Dendritic cell treated with granulocyte-macrophage colony-stimulating factor and Interleukin-4, amounts not matched to agents 40 ng/mL and 50 ng/mL, for 4 days (primary cell): ENCODE measurements at regions not wholly inside any gene's neighbourhood (a gene's known extent, or its start where the extent isn't known, plus 50 kb on each side); places are given as distances from the start of the nearest gene placed in this dataset.

Experiments used
- H3K27ac Mint-ChIP-seq: one replicate; pipeline ENCODE4 v1.8.0; 2022; ENCODE audit warnings: mild to moderate bottlenecking, mixed read lengths
- H3K27me3 Mint-ChIP-seq: one replicate; pipeline ENCODE4 v1.8.0; 2022; ENCODE audit warnings: mild to moderate bottlenecking, mixed read lengths
- H3K36me3 Mint-ChIP-seq: one replicate; pipeline ENCODE4 v1.8.0; 2022; ENCODE audit warnings: low read depth, mixed read lengths
- H3K4me1 Mint-ChIP-seq: one replicate; pipeline ENCODE4 v1.8.0; 2022; ENCODE audit warnings: low read depth, mixed read lengths
- H3K4me3 Mint-ChIP-seq: one replicate; pipeline ENCODE4 v1.8.0; 2022; ENCODE audit warnings: mild to moderate bottlenecking, moderate library complexity, mixed read lengths
- H3K9me3 Mint-ChIP-seq: one replicate; pipeline ENCODE4 v1.8.0; 2022; ENCODE audit warnings: mixed read lengths
- intact Hi-C: fragments of 100-400 bp; cut with micrococcal nuclease; formaldehyde crosslinking; loops from one replicate; pipeline ENCODE4 v1.15.0; 2022

DNA sequence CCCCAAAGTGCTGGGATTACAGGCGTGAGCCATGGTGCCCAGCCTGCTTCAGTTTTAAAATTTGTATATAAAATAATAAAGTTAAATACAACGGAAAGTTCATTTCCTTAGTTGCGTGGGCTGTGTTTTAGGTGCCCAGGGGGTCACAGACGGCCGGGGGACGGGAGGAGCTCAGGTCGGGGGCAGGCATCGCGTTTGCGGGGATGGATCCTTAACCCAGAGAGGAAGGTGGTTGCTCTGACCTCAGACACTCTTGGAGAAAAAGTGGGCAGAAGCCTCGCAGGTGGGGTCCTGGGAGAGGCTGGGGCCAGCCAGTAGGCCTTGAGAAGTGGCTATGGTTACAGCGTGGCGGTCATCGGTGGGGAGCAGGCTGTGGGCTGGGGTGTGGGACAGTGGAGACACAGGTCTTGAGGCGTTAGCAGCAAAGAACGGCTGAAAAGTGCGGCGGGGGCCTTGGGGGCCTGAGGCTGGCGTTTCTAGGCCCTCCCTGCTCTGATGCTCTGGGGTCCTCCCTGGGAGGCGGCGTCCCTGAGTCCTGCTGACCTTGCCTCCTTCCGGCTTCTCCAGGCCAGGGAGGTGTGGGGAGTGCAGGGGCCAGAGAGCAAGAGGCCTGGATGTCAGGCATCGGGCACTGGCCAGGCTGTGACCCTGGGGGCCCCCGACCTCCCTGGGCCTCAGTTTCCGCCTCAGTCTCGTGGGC lies 54.4 kb downstream of the UNCX start:
- Mint-ChIP-seq H3K4me1 (peaks cover 5% of the 10 kb centered on the region), H3K36me3 (no peaks in the 10 kb centered on the region), H3K27me3 (peaks cover 42% of the 10 kb centered on the region), H3K4me3 (no peak overlapping the region), H3K27ac (no peak overlapping the region), H3K9me3 (no peaks in the 10 kb centered on the region)
- intact Hi-C loops: no loop called here

DNA sequence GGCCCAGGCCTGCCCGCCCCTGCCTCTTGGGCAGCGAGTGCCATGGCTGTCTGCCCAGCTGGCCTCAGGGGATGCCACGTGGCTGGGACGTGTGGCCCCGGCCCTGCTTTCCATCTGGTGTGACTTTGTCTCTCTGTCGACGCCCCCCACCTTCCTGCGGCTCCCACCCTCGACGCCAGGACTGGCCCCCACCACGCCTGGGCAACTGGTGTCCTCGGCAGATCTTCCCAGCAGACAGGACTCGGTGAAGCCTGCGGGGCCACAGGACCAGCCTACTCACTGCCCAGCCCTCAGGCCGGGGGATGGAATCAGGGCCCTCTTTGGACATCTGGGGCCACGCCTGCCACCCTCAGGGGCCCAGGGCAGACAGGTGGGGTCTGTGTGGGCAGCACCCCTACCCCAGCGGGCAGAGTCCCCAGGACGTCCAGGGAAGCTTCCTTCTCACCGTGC lies 55.1 kb downstream of the UNCX start:
- H3K36me3 Mint-ChIP-seq: no peaks in the 10 kb centered on the region
- peaks cover 47% of the 10 kb centered on the region for H3K27me3 Mint-ChIP-seq
- H3K4me1 Mint-ChIP-seq: peaks cover 5% of the 10 kb centered on the region
- intact Hi-C loops: no loop called here
- no peaks in the 10 kb centered on the region for H3K9me3 Mint-ChIP-seq
- H3K27ac Mint-ChIP-seq: no peak overlapping the region
- no peak overlapping the region for H3K4me3 Mint-ChIP-seq

DNA sequence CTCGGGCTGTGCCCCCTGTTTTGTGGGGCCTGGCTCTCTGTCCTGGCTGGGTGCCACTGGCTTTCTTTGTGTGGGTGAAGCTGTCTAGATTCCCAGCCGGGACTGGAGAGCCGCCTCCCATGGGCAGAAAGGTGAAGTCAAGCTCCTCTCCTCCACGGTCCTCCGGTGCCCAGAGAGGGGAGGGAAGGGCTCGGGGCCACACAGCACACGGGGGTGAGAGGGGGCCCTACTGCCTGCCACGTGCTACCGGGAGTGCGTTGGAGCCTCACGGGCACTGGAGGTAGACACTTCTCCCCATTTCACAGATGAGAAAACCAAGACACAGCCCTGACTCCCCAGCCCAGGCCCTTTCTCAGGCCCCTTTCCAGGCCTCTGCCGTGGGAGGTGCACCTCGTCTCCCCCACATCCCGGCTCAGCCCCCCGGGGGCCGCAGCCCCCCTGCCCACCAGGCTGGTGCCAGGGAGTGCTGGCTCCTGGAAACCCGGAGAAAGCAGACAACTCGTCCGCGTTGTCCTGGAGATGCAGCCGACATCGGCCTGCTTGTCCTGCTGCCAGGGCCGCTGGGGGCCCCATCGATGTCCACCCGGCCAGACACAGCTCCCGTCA lies 55.8 kb downstream of the UNCX start:
- no peak overlapping the region for H3K4me3 Mint-ChIP-seq
- peaks cover 5% of the 10 kb centered on the region for H3K4me1 Mint-ChIP-seq
- intact Hi-C loops: no loop called here
- no peak overlapping the region for H3K27ac Mint-ChIP-seq
- peaks cover 49% of the 10 kb centered on the region for H3K27me3 Mint-ChIP-seq
- H3K9me3 Mint-ChIP-seq: no peaks in the 10 kb centered on the region
- H3K36me3 Mint-ChIP-seq: no peaks in the 10 kb centered on the region

DNA sequence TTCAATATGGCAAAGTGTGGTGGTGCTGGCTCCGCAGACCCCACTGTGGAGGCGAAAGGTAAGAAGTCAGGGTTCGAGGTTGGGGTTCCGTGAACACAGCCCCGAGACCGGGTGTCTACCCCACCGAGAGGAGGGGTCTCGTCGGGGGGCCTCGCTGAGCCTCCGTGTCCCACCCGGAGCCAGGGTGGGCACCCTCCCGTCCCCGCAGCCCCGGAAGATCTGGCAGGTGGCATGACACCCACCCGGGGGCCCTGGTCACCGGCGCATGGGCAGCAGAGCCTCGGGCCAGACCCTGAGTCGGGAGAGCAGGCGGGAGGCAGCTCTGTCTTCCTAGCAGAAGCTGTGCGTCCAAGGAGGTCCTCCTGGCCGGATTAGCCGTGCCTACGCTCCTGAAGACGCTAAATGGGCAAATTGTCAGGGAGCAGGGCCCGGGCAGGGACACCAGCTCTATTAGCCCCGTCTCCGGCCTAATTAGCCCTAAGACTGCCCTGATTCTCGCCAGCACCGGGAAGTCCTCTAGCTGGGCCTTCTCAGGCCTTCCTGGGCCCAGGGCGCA lies 56.4 kb downstream of the UNCX start:
- intact Hi-C loops: no loop called here
- Mint-ChIP-seq H3K27ac (no peak overlapping the region), H3K36me3 (no peaks in the 10 kb centered on the region), H3K27me3 (peaks cover 48% of the 10 kb centered on the region), H3K4me3 (no peak overlapping the region), H3K9me3 (no peaks in the 10 kb centered on the region), H3K4me1 (peaks cover 5% of the 10 kb centered on the region)

DNA sequence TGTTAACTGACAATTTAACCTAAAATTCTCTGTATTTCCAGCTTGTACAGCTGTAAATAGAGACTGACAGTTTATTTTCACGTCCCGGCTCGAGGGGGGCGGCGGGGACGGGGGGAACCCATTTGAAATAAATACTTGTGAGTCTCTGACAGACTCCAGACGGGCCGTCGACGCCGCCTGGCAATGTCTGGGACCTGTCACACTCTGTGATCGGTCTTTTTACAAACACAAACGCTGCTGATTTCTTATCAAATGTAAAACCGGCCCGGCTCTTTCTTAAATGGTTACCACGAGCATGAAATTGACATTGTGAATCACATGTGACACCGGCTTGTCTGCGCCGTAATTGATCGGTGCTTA lies 57.0 kb downstream of the UNCX start:
- intact Hi-C loops: no loop called here

DNA sequence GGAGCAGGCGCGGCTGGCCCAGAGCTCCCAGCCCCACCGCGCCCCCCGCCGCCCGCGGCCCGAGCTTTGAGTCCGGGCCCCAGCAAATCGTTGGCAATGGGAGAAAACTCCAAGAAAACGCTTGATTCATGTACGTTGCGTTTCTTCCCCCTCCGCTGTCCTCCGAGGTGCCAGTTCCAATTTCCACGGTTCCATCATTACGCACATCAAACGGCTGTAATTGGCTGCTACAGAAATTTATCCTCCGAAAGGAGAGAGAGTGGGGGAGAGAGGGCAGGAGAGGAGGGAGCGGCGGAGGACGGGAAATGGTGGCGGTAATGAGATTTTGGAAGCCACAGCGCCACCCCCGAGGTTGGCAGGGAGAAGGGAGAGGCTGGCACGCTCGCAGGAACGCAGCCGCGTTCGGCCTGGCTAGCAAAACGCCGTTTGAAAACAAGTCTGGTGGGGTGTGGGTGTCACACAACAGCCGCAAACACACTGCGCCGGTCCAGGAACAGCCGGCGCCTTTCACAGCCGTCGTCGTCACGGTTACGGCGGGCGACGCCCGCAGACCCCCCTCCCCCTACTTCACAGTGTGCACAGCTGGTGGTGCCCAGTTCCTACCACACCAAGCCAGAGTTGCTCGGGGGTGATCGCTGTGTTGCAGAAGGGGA lies 57.5 kb downstream of the UNCX start:
- Mint-ChIP-seq H3K27me3 (peaks cover 48% of the 10 kb centered on the region), H3K4me1 (peaks cover 5% of the 10 kb centered on the region), H3K4me3 (peak overlapping the region; percentile 13), H3K27ac (no peak overlapping the region), H3K36me3 (no peaks in the 10 kb centered on the region), H3K9me3 (no peaks in the 10 kb centered on the region)
- intact Hi-C loops: no loop called here

More for the DNA sequence above, 57.0 kb downstream of the UNCX start:
- H3K27me3 Mint-ChIP-seq: peaks cover 48% of the 10 kb centered on the region
- H3K4me1 Mint-ChIP-seq: peaks cover 5% of the 10 kb centered on the region
- no peaks in the 10 kb centered on the region for H3K9me3 Mint-ChIP-seq
- H3K36me3 Mint-ChIP-seq: no peaks in the 10 kb centered on the region
- no peak overlapping the region for H3K27ac Mint-ChIP-seq
- H3K4me3 Mint-ChIP-seq: no peak overlapping the region

DNA sequence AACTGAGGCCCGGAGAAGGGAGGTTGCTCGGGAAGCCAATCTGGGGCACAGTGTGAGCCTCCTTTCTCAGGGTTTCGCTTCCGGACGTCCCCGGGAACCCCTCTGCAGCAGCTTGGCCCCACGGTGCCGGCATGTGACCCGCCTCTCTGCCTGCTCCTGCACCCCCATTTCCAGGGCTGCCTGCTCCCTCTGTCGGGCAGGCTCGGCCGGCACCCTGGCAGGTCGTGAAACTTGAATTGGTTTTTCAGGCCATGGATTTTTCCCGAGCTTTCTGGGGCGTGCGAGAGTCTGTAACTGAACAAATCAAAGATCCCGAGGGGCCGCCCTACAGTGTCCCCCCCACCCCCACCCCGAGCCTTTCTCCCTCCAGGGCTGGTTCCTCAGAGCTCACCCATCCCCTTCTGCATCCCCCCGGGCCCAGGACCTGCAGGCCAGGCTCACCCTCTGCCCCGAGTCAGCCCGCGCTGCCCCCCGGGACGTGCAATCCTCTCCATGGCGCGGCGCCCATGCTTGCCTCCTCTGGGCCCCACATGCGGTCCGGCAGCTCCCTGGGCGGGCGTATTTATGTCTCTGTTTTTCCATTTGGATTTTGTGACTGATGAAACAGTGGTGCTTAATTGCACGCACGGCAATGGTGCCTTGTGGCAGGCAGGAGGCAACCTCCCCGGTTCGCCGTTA lies 58.1 kb downstream of the UNCX start:
- peaks cover 5% of the 10 kb centered on the region for H3K4me1 Mint-ChIP-seq
- H3K9me3 Mint-ChIP-seq: no peaks in the 10 kb centered on the region
- H3K27me3 Mint-ChIP-seq: peaks cover 50% of the 10 kb centered on the region
- intact Hi-C loops: no loop called here
- no peak overlapping the region for H3K27ac Mint-ChIP-seq
- H3K4me3 Mint-ChIP-seq: no peak overlapping the region
- no peaks in the 10 kb centered on the region for H3K36me3 Mint-ChIP-seq

DNA sequence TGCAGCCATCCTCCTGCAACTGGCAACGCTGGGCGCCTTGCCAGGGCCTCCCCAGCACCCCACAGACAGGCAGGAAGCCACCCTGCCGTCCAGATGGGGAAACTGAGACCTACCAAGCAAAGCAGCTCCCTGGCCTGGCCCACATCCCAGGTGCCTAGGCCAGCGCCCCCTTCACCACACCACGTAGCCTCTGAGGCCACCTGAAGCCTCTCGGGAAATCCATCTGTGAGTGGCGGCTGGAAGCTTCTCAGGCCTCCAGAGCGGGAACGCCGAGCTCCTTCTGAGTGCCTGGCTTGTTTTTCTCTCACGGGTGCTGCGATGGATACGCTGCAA lies 58.7 kb downstream of the UNCX start:
- intact Hi-C loops: no loop called here
- Mint-ChIP-seq H3K27me3 (peaks cover 51% of the 10 kb centered on the region), H3K9me3 (no peaks in the 10 kb centered on the region), H3K4me3 (no peak overlapping the region), H3K27ac (no peak overlapping the region), H3K4me1 (peaks cover 5% of the 10 kb centered on the region), H3K36me3 (no peaks in the 10 kb centered on the region)

DNA sequence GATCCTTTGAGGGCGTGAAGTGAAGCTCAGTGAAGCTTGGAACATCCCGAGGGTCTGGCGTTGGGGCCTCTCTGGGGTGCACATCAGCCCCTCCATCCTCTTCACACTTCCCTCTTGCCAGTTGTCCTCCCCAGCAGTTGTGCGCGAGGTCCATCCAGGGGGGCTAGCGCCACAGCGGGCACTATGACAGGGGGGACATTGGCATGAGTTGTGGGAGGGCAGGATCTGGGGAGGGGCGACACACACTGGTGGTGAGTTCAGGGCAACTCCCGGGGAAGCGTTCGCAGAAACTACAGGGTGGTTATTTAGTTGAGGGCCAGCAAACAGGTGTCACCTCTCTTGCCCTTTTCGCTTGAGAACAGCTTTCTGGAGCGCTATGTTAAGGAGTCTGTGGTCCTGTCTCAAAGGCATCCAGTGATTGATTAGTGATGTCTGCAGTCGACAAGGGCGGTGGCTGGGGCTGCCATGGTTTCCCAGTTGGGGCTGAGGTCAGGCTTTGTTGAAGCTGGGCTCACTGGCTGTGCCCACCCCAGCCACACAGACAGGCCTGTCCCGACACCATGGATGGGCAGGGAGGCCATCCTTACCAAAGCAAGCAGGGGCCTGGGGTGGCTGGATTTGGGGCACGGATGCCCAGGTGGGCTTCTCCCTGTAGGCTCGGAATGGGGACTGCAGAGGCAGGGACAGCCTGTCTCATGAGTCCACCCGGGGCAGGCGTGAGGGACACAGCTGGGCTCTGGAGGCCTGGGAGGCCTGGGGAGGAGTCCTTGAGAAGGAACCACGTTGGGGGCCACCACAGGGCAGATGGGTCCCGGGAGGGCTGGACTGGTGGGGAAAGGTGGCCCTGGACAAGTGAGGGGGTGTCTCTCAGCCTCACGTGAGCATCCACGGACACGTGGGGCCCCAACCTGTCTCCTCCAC lies 59.4 kb downstream of the UNCX start:
- H3K36me3 Mint-ChIP-seq: no peaks in the 10 kb centered on the region
- H3K4me3 Mint-ChIP-seq: no peak overlapping the region
- H3K27ac Mint-ChIP-seq: no peak overlapping the region
- H3K27me3 Mint-ChIP-seq: peaks cover 58% of the 10 kb centered on the region
- intact Hi-C loops: no loop called here
- H3K4me1 Mint-ChIP-seq: peaks cover 5% of the 10 kb centered on the region
- H3K9me3 Mint-ChIP-seq: no peaks in the 10 kb centered on the region

DNA sequence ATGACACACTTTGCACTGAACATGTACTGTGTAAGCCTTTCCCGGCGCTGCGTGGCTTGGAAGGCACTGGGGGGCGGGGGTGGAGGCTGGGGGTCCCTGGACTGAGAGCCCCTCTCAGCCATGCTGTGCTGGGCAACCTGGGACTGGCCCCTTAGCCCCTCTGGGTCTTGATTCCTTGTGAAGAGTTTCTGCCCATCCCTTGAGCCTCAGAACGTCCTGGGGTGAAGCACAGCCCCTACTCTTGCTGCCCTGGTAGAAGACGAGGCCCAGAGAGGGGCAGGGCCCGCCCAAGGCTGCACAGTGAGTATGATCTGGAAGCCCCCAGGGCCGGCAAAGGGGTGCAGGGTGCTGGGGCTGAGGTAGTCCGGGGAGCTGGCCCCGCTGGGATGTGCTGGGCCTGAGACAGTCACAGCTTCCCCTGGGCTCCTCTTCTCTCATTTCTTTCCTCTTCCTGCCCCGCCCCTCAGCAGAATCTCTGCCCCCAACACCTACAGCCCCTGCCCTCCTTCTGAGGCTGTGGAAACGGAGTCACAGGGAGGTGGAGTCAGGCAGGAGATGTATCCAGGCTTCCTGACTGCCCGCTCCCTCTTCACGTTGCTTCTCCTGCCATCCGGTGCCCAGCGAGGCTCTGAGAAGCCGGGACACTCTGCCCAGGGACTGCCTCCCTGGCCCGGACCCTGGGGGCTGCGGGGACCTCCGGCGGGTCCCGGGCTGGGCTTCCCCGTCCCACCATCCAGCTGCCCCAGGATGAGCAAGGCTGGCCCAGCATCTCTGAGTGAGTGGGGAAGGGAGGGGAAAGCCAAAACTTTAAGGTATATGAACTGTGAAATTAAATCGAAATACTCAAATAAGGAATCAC lies 60.5 kb downstream of the UNCX start:
- Mint-ChIP-seq H3K27me3 (peaks cover 60% of the 10 kb centered on the region), H3K36me3 (no peaks in the 10 kb centered on the region)

DNA sequence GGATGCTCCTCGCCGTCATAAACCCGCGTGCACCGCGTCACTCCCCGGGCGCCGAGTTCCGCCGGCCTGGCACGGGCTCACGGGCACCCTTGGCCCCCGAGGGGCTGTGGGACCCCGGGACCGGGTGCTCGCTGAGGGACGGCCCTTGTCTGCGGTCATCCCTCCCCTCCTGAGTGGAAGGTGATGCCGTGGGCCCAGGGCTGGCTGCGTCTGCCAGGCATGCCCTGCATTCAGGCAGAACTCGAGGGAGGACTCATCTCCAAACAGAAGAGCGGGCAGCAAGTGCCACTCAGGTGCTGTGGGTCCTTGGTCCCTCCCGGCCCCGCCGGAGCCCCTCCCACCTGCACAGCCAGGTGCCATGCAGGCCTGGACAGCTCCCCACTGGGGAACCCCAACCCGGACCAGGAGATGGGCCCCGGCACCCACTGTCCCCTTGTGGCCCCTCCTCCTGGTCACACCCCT lies 61.3 kb downstream of the UNCX start:
- Mint-ChIP-seq H3K27me3 (peaks cover 60% of the 10 kb centered on the region), H3K4me1 (peaks cover 5% of the 10 kb centered on the region), H3K9me3 (no peaks in the 10 kb centered on the region), H3K36me3 (no peaks in the 10 kb centered on the region), H3K4me3 (no peak overlapping the region), H3K27ac (no peak overlapping the region)
- intact Hi-C loops: no loop called here

More for the DNA sequence above, 60.5 kb downstream of the UNCX start:
- intact Hi-C loops: no loop called here
- Mint-ChIP-seq H3K9me3 (no peaks in the 10 kb centered on the region), H3K27ac (no peak overlapping the region), H3K4me1 (peaks cover 5% of the 10 kb centered on the region), H3K4me3 (no peak overlapping the region)

DNA sequence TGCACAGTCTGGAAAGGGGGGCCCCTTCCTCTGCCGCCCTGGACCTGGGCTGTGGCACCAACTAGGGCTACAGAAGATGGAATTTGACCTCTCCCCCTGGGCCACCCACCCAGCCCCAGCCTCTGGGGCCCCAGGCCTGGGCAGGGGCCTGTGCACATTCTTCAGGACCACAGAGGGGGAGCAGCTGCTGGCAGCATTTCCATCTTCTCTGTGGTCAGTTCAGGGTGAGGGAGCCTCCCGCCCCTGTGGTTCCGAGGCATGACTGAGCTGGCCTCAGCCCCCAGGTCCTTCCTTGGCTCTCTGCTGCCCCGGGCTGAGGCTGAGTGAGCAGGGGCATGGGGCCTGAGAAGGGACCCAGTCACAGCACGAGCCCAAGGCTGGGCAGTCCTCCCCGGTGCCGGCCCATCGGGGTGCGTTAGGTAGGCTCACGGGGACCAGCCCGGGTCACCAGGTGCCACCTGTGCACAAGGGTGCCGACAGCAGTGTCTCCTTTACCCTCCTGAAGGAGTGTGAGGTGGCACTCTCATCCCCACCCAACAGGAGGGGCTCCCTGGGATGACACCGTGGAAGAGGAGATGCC lies 63.2 kb downstream of the UNCX start:
- Mint-ChIP-seq H3K27ac (no peak overlapping the region), H3K4me3 (no peak overlapping the region), H3K36me3 (no peaks in the 10 kb centered on the region), H3K27me3 (peaks cover 41% of the 10 kb centered on the region), H3K9me3 (no peaks in the 10 kb centered on the region), H3K4me1 (no peaks in the 10 kb centered on the region)
- intact Hi-C loops: no loop called here
